ENCODE measurements at regions not wholly inside any gene's neighbourhood (a gene's known extent, or its start where the extent isn't known, plus 50 kb on each side); places are given as distances from the start of the nearest gene placed in this dataset.

- DNase-seq (ENCODE audit: low read depth) = no peak
- TF ChIP-seq, protein P1, sequence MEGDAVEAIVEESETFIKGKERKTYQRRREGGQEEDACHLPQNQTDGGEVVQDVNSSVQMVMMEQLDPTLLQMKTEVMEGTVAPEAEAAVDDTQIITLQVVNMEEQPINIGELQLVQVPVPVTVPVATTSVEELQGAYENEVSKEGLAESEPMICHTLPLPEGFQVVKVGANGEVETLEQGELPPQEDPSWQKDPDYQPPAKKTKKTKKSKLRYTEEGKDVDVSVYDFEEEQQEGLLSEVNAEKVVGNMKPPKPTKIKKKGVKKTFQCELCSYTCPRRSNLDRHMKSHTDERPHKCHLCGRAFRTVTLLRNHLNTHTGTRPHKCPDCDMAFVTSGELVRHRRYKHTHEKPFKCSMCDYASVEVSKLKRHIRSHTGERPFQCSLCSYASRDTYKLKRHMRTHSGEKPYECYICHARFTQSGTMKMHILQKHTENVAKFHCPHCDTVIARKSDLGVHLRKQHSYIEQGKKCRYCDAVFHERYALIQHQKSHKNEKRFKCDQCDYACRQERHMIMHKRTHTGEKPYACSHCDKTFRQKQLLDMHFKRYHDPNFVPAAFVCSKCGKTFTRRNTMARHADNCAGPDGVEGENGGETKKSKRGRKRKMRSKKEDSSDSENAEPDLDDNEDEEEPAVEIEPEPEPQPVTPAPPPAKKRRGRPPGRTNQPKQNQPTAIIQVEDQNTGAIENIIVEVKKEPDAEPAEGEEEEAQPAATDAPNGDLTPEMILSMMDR (IDR thresholded peaks at IDR 0.05; ENCODE audit: low read depth, low read length, missing control alignments) = no peak
- no peak overlapping the region for H3K4me3 ChIP-seq (ENCODE audit: low read depth, low read length)
Observed at GRCh38 chr5:38607396-38607795, 51.0 kb upstream of the LIFR start.

- no peak overlapping the region for H3K4me3 ChIP-seq (ENCODE audit: low read depth, low read length)
- DNase-seq (ENCODE audit: low read depth) = no peak
- TF ChIP-seq, protein P1 (IDR thresholded peaks at IDR 0.05; ENCODE audit: low read depth, low read length, missing control alignments) = no peak
Observed at GRCh38 chr5:38607930-38608564, 51.6 kb upstream of the LIFR start.

DNA sequence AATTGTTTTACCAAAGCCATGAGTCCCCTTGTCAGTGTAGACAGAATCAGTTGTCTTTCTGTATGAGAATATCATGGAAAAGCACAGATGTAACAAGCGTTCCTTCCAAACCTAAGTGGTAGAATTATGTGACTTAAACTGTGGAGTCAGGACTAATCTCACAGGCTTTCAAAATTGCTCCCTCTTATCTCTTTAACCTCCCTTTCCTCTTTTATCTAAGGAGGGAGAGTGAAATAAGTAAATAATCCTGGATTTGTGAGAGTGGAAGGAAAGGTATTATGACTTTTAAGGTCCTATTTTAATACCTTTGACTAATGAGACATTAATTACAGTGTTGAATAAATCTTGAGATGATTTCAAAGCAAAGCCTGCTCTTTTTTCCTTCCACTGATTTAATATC is 52.4 kb upstream of the LIFR start:
- no peak overlapping the region for H3K4me3 ChIP-seq (ENCODE audit: low read depth, low read length)
- TF ChIP-seq, protein P1 (IDR thresholded peaks at IDR 0.05; ENCODE audit: low read depth, low read length, missing control alignments) = no peak
- DNase-seq (ENCODE audit: low read depth) = no peak

GRCh38 chr5:38612851-38613250 is 56.4 kb upstream of the LIFR start:
- no peak overlapping the region for H3K4me3 ChIP-seq (ENCODE audit: low read depth, low read length)
- no peak for DNase-seq (ENCODE audit: low read depth)
- TF ChIP-seq, protein P1 (IDR thresholded peaks at IDR 0.05; ENCODE audit: low read depth, low read length, missing control alignments) = no peak

GRCh38 chr5:38613490-38613889 is 57.0 kb upstream of the LIFR start:
- H3K4me3 ChIP-seq (ENCODE audit: low read depth, low read length) = no peak overlapping the region
- TF ChIP-seq, protein P1 (IDR thresholded peaks at IDR 0.05; ENCODE audit: low read depth, low read length, missing control alignments) = no peak
- no peak for DNase-seq (ENCODE audit: low read depth)

DNA sequence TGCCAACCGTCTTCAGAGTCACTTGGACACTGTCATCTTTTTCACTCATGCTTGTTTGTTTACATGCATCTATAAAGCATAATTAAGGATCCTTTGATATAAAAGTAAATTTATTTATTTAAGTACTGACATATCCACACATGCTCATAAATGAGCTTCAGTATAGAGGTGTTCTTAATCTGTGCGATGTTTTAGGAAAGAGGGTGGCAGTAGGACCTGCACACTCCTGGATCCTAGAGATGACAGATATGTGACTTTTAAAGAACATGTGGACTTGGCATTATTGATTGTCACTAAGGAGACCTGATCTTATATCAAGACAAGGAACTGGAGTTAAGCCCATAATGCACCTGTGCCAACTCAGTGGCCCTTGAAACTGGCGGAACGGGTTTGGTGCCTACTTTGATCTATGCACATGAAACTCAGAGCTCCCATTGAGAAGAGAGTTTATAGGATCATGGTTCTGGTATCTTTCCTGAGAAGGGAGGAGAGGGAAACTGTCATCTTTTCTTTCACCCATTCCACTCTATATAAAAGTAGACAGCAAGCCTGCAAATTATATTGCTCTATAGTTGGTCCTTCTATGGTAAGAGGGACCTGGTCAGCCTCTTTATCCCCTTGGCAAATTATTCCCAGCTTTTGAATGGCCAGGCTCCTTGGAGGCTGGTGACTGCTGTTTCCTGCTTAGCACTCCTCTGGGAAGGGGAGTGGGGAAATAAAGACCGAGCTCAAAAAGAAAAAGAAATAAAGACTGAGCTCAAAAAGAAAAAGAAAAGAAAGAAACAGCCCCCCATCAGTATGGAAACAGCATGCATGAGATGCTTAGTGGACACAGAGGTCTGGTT is 57.8 kb upstream of the LIFR start:
- DNase-seq (ENCODE audit: low read depth) = no peak
- no peak overlapping the region for H3K4me3 ChIP-seq (ENCODE audit: low read depth, low read length)
- TF ChIP-seq, protein P1 (IDR thresholded peaks at IDR 0.05; ENCODE audit: low read depth, low read length, missing control alignments) = no peak

Data from GM12864 (cell line).